ENCODE measurements at regions not wholly inside any gene's neighbourhood (a gene's known extent, or its start where the extent isn't known, plus 50 kb on each side); places are given as distances from the start of the nearest gene placed in this dataset.
"Not testable (repeated sequence)": the region's sequence is repeated elsewhere in the genome, so short reads cannot be mapped to it uniquely, and the experiment has no call there.

DNA sequence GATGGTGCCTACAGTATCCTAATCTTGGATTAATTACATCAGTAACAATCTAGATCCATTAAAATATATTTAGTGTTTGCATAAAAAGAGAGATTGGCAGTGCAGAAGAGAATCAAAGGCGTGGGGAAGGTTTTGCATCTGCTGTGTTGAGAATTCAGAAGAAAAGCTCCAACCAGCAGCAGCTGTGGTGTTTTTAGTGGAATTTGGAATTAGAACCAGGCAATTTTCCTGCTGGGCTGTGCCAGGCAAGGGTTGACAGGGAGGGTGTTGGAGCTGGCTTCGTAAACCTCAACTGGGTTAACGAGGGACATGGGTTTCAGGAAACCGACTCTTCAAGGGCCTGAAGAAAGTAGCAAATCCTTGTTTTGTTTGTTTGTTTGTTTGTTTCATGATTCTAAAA lies 107.8 kb upstream of the WSCD1 start:
- DNase-seq (ENCODE audit: low read depth): no peak

DNA sequence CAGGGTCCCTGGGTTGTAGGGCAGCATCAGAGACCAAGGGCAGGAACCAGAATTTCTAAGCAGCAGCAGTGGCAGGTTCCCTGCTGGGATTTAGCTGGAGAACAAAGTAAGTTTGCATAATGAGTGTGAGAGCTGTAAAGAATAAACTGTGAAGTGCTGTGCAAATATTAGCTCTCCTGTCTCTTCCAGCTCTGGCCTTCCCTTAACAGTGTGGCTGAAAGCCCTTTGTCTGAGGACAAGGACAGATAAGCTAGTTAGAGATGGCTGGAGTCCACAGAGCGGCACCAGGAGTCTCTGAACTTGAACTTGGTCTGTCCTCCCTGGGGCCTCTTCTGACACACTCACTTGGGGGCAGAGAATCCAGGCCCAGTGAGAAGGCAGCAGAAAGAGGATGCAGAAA lies 98.2 kb upstream of the WSCD1 start:
- DNase-seq (ENCODE audit: low read depth): no peak

DNA sequence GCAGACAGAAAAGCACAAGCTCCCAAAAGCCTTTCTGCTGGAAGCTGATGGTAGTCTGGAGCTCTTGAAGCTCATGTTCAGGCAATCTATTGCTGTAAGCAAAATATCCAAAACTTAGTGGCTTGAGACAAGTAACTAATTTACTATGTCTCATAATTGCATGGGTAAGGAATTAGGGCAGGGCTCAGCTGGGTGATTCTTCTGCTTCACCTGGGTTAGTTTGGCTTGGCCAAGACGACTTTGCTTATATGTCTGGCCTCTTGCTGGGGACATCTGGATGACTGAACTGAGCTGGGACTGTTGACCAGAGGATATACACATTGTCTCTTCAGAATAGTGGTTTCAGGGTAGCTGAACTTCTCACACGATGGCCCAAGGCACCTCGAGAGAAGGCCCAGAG lies 96.8 kb upstream of the WSCD1 start:
- no peak for DNase-seq (ENCODE audit: low read depth)

DNA sequence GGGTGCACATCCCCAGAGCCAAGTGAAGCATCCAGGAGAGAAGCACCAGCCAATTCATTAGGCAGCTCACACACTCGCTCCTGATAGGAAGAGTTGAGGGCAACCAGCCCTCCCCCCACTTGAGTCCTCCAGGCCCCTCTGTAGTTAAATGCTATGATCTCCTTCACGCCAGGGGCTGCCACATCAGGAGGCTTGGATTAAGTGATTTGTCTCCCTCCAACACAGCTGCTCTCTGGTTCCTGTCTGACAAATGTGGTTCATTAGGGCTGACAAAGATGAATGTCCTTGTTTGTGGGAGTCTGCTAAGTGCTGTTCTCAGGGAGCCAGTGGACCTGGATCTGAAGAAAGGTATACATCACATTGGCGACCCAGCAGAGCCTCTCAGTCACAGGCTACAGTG lies 94.5 kb upstream of the WSCD1 start:
- no peak for DNase-seq (ENCODE audit: low read depth)

DNA sequence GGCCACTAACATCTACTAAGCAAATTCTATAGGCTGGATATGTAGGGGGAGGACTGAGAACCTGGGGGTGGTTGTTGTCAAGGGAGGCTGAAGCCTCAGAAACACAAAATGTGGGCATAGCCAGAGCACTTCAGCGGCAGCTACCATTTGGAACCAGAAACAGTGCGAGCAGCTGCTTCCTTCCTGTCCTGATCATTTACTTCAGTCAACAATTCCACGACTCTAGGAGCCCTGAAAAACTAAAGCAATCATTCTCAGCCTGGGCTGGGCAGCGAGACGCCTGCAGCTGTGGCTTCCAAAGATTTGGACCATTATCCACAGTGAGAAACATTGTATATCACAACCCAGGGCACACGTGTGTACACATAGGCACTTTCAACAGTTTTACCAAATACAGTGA lies 93.9 kb upstream of the WSCD1 start:
- DNase-seq (ENCODE audit: low read depth): no peak

DNA sequence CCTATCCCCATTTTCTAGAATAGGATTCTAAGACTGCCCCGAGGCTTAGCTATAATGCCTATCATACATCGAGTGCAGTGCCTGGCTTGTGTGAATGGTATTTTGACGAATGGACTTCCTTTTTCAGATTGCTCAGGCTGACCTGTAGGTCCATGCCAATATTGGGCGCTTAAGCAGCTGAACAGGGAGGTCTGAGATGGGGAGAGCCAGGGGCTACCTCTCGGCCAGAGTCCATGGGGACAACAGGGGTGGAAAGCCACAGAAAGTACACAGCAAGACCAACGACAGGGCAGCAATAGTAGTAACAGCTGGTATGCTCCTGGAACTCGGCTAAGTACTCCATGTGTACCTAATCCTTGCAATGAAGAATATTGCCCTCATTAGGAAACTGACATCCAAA lies 91.7 kb upstream of the WSCD1 start:
- DNase-seq (ENCODE audit: low read depth): no peak

DNA sequence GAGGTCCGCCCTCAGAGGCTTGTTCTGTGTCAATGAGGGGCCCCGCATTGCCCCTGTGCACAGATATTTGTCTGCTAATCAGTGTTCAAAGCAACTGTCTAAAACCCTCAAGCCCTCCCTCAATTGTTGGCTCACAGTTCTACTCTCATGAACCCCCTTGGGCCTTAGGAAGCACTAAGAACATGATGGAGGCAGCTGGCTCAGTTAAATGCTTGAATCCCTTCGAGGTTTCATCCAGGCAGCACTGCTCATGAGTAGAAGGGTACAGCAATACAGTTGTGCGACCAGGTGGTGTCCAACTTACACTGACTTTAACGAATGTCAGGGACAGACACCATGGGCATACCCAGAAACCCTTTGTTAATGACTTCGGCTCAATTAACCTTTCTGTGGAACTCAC lies 89.2 kb upstream of the WSCD1 start:
- no peak for DNase-seq (ENCODE audit: low read depth)

DNA sequence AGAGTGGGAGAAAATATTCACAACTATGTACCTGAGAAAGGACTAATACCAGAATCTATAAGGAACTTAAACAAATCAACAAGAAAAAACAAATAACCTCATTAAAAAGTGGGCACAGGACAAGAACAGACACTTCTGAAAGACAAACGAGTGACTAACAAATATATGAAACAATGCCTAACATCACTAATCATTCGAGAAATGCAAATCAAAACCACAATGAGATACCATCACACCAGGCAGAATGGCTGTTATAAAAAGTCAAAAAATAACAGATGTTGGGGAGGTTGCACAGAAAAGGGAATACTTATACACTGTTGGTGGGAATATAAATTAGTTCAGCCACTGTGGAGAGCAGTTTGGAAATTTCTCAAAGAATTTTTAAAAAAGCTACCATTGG lies 83.5 kb upstream of the WSCD1 start:
- no peak for DNase-seq (ENCODE audit: low read depth)

DNA sequence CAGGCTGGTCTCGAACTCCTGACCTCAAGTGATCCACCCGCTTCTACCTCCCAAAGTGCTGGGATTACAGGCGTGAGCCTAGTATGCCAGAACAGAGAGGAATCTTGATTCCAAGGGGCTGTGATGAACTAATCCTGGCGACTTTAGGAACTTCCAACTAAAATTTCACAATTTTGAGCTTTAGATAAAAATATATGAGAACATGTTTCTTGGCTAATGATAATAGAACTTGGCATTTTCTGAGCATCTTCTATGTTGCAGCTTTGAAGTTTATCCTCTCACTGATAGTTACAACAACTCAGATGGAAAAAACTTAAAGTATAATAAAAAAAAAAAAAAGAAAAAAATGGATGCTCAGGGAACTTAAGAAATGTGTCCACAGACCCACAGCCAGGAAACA lies 69.8 kb upstream of the WSCD1 start:
- no peak for DNase-seq (ENCODE audit: low read depth)

DNA sequence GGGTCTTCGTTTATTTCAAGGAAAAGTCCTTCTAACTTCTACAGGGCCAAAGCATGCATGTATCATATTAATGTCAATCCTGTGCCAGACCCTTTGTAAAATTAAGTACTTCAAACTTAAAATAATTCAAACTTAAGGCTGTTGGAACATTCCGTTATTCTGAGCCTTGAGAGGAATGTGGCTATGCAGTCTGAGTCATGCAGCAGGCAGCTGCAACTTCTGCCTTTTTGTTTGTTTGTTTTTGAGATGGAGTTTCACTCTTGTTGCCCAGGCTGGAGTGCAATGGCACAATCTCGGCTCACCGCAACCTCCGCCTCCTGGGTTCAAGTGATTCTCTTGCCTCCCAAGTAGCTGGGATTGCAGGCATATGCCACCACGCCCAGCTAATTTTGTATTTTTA lies 67.0 kb upstream of the WSCD1 start:
- DNase-seq (ENCODE audit: low read depth): not testable (repeated sequence)

DNA sequence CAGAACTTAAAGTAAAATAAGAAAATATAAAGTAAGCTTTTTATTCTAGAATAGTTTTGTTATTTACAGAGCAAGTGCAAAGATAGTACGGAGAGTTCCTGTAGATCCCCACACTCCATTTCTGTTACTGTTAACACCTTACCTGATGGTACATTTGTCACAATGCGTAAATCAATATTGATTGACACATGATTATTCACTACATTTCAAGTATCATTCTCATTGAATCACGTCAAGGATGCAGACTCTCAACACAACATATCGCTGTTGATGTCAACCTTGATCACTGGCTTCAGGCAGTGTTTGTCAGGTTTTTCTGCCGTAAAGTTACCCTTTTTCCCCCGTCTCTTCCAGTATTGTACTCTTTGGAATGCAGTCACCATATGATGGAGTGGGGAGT lies 64.2 kb upstream of the WSCD1 start:
- no peak for DNase-seq (ENCODE audit: low read depth)

DNA sequence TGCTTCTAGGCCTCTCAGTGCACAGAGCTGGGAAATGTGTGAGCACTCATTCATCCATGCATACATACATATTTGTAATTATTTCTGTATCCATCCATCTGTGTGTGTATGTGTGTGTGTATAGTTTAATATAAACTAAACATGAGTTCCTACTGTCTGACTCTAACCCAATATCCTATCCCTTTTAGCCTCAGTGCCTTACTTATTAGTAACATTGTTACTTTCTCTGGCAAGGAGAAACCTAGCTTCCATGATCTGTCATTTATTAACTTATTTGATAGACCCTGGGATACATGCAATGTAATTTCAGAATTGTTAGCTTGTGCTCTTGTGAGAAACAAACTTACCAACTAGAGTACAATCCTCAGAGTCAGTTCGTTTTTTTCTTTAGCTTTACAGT lies 59.0 kb upstream of the WSCD1 start:
- DNase-seq (ENCODE audit: low read depth): no peak

DNA sequence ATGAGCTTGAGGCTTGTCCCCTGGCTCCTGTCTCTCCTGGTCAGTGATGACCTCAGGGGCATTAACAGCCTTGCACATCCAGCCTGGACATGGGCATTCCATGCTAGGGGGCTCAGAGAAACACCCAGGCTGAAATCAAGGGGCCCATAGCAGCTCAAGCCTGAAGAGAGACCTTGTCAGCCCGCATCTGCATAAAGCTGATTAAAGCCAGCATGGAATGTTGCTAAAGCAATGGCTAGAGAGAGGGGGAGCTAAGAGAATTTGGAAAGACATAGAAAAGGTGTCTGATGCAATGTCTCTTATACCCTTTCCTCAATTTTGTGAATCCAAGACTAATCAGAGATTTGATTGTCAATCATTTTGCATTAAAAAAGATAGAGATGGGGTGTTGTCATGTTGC lies 51.4 kb upstream of the WSCD1 start:
- DNase-seq (ENCODE audit: low read depth): no peak

DNA sequence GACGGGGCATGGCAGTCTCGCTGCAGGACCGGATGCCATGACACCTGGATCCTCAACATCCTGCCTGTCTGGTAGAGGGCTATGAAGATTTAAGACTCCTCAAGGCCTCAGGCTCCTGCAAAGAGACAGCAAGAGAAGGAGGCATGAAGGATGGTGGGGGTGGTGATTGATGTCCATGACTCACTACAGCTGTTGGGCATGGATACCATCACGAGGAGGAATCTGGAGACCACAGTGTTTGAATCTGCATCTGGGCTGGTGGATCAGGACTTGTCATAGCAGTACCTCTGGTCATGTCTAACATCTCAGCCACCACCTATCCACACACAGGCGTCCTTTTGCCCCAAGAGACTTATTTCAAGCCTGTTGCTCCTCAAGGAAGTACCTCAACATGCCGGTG lies 50.2 kb upstream of the WSCD1 start:
- no peak for DNase-seq (ENCODE audit: low read depth)

DNA sequence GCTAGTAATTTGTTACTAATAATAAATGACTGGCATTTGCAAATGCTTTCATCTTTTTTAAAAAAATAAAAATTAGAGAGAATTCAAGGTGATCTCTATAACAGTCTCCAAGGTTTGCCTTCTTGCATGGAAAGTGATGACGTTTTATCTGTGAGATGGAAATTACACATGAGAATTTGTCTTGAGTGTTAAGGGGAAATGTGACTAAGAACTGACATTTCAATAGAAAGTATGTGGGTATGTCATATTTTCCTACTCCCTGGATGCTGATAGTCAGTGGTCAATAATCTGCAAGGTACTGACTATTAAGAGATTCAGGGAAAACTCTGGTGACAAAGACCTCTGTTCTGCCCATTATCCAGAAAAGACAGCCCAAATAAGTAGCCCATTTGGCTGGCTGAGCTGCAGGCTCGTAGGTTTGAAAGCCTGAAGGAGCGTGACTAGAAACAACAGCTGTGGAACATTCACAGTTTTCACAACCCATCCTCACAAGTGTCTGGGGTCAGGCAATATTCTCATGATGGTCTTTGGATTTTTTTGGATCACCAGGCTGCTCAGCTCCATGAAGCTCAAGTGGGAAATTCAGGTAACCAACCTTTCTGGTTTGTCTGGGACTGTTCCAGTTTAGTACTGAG lies 49.7 kb upstream of the WSCD1 start:
- no peak for DNase-seq (ENCODE audit: low read depth)

All from activated gamma-delta T cell treated with anti-CD3 and anti-CD28 coated beads, Interleukin-2, amount 50 U/mL, for 16 hours (primary cell).